Tibial nerve (tissue), 4 donors: ENCODE measurements at regions not wholly inside any gene's neighbourhood (a gene's known extent, or its start where the extent isn't known, plus 50 kb on each side); places are given as distances from the start of the nearest gene placed in this dataset.

Source experiments
- EP300 ChIP-seq, 2 donors: sonication (generic); formaldehyde crosslinking; IDR thresholded peaks; one replicate each; pipeline ENCODE4 v1.6.1; 2017; ENCODE audit warnings: antibody characterized with exemption in 2 of 2, mild to moderate bottlenecking in 1 of 2
- TF ChIP-seq, protein P1 (sequence below), 5 experiments: fragments of 200-600 bp in 3 of 5; fragments of 450-650 bp in 2 of 5; sonication (generic) in 3 of 5; IDR thresholded peaks; one replicate each; pipeline ENCODE4 v1.5.1; 2016 to 2019; ENCODE audit warnings: antibody characterized with exemption in 5 of 5, mild to moderate bottlenecking in 3 of 5, moderate library complexity in 2 of 5

DNA sequence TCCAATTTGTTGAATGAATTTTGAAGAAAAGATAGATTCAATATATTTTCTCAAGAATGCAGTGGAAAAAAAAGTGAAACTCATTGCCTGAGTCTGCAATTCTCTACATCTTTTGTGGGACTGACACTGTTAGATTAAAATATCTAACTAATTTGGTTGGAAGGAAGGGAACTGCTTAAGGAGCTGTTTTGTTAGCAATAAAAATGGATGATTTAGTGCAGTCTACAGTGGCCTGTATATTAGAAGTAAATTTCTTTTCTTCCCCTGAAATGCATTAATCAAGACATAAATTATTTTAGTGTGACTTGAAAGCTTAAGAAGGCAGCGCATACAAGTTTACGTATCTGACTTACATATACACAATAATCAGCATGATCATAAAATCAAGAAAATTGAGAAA, 1332.6 kb downstream of the EPHA7 start:
- TF ChIP-seq, protein P1, sequence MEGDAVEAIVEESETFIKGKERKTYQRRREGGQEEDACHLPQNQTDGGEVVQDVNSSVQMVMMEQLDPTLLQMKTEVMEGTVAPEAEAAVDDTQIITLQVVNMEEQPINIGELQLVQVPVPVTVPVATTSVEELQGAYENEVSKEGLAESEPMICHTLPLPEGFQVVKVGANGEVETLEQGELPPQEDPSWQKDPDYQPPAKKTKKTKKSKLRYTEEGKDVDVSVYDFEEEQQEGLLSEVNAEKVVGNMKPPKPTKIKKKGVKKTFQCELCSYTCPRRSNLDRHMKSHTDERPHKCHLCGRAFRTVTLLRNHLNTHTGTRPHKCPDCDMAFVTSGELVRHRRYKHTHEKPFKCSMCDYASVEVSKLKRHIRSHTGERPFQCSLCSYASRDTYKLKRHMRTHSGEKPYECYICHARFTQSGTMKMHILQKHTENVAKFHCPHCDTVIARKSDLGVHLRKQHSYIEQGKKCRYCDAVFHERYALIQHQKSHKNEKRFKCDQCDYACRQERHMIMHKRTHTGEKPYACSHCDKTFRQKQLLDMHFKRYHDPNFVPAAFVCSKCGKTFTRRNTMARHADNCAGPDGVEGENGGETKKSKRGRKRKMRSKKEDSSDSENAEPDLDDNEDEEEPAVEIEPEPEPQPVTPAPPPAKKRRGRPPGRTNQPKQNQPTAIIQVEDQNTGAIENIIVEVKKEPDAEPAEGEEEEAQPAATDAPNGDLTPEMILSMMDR (IDR thresholded peaks at IDR 0.05) = no peak
- TF ChIP-seq EP300 (IDR thresholded peaks at IDR 0.05) = no peak
